Peyer's patch (tissue), 4 donors: ENCODE measurements at regions not wholly inside any gene's neighbourhood (a gene's known extent, or its start where the extent isn't known, plus 50 kb on each side); places are given as distances from the start of the nearest gene placed in this dataset.

Experiments
- POLR2A ChIP-seq, 2 donors: fragments of 450-650 bp; IDR thresholded peaks; one replicate each; pipeline ENCODE4 v1.5.1; 2017; ENCODE audit warnings: antibody characterized with exemption in 2 of 2, mild to moderate bottlenecking in 2 of 2, moderate library complexity in 2 of 2
- TF ChIP-seq, protein P1 (sequence below), 6 experiments: fragments of 450-650 bp in 4 of 6; fragments of 200-600 bp in 2 of 6; sonication (generic) in 1 of 6; IDR thresholded peaks; one replicate each; pipeline ENCODE4 v1.5.1; 2017 to 2019; ENCODE audit warnings: antibody characterized with exemption in 6 of 6, mild to moderate bottlenecking in 3 of 6, moderate library complexity in 1 of 6

DNA sequence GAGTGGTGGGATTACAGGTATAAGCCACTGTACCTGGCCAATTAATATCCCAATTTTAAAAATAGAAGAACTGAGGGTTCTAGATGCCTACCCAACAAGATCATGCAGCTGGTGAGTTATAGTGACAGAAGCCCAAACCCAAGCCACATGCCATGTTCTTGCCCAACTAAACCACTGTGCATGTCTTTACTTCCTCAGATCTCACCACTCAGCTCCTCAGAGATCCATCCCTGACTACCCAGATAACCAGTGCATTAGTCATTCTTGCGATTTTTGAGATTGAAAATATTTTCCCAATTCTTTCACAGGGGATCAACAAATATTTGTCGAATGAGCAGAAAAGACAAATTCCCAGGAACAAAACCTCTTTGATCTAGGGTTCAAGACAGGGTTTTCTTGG is 303.1 kb downstream of the CBLN1 start:
- TF ChIP-seq, protein P1, sequence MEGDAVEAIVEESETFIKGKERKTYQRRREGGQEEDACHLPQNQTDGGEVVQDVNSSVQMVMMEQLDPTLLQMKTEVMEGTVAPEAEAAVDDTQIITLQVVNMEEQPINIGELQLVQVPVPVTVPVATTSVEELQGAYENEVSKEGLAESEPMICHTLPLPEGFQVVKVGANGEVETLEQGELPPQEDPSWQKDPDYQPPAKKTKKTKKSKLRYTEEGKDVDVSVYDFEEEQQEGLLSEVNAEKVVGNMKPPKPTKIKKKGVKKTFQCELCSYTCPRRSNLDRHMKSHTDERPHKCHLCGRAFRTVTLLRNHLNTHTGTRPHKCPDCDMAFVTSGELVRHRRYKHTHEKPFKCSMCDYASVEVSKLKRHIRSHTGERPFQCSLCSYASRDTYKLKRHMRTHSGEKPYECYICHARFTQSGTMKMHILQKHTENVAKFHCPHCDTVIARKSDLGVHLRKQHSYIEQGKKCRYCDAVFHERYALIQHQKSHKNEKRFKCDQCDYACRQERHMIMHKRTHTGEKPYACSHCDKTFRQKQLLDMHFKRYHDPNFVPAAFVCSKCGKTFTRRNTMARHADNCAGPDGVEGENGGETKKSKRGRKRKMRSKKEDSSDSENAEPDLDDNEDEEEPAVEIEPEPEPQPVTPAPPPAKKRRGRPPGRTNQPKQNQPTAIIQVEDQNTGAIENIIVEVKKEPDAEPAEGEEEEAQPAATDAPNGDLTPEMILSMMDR (IDR thresholded peaks at IDR 0.05) = no peak
- no peak for TF ChIP-seq POLR2A (IDR thresholded peaks at IDR 0.05)
